NCI-H2196 (cell line): ENCODE measurements at regions not wholly inside any gene's neighbourhood (a gene's known extent, or its start where the extent isn't known, plus 50 kb on each side); places are given as distances from the start of the nearest gene placed in this dataset.

ENCODE experiments used
- DNase-seq: peaks from one replicate; lab custom pipeline; 2025; ENCODE audit not compliant: unreplicated experiment; lab: John Stamatoyannopoulos, UW

- DNase-seq: no peak
These were observed 86.9 kb downstream of the FGF9 start for GRCh38 chr13:21757763-21758162.

GRCh38 chr13:21758441-21758840, 87.6 kb downstream of the FGF9 start:
- no peak for DNase-seq

- DNase-seq: no peak
These were observed 88.6 kb downstream of the FGF9 start for GRCh38 chr13:21759463-21759862.

- no peak for DNase-seq
These were observed 89.0 kb downstream of the FGF9 start for GRCh38 chr13:21759911-21760310.

- no peak for DNase-seq
These were observed 90.9 kb downstream of the FGF9 start for GRCh38 chr13:21761770-21762169.

- no peak for DNase-seq
These were observed 91.6 kb downstream of the FGF9 start for GRCh38 chr13:21762512-21762911.

- no peak for DNase-seq
These were observed 96.2 kb downstream of the FGF9 start for GRCh38 chr13:21767032-21767431.

- no peak for DNase-seq
These were observed 100.2 kb downstream of the FGF9 start for GRCh38 chr13:21771075-21771474.

GRCh38 chr13:21777166-21777565, 106.3 kb downstream of the FGF9 start:
- DNase-seq: no peak

- DNase-seq: no peak
These were observed 106.9 kb downstream of the FGF9 start for GRCh38 chr13:21777813-21778212.

GRCh38 chr13:21782736-21783135, 111.9 kb downstream of the FGF9 start:
- no peak for DNase-seq

GRCh38 chr13:21785990-21786389, 115.1 kb downstream of the FGF9 start:
- no peak for DNase-seq

- no peak for DNase-seq
These were observed 125.2 kb downstream of the FGF9 start for GRCh38 chr13:21796066-21796465.

- DNase-seq: no peak
These were observed 126.1 kb downstream of the FGF9 start for GRCh38 chr13:21796775-21797514.

- DNase-seq: no peak
These were observed 126.9 kb downstream of the FGF9 start for GRCh38 chr13:21797736-21798135.

- DNase-seq: no peak
These were observed 127.3 kb downstream of the FGF9 start for GRCh38 chr13:21798181-21798580.

GRCh38 chr13:21799671-21800070, 128.8 kb downstream of the FGF9 start:
- DNase-seq: no peak

- DNase-seq: no peak
These were observed 130.2 kb downstream of the FGF9 start for GRCh38 chr13:21800837-21801616.

- no peak for DNase-seq
These were observed 134.9 kb downstream of the FGF9 start for GRCh38 chr13:21805733-21806132.

- DNase-seq: no peak
These were observed 141.3 kb downstream of the FGF9 start for GRCh38 chr13:21812192-21812626.

- no peak for DNase-seq
These were observed 142.2 kb downstream of the FGF9 start for GRCh38 chr13:21813110-21813509.

GRCh38 chr13:21813844-21814243, 143.0 kb downstream of the FGF9 start:
- no peak for DNase-seq
